Left kidney (tissue), 1 donor: ENCODE measurements at regions not wholly inside any gene's neighbourhood (a gene's known extent, or its start where the extent isn't known, plus 50 kb on each side); places are given as distances from the start of the nearest gene placed in this dataset.

Experiments
- DNase-seq: peaks from one replicate; pipeline ENCODE4 v3.0.0-alpha.2; 2013

- DNase-seq, result no peak
Observed at GRCh38 chr5:24819841-24820240, 175.1 kb upstream of the CDH10 start.

- DNase-seq, result no peak
Observed at GRCh38 chr5:24817966-24818365, 173.2 kb upstream of the CDH10 start.

- no peak for DNase-seq
Observed at GRCh38 chr5:24816206-24816605, 171.4 kb upstream of the CDH10 start.

- no peak for DNase-seq
Observed at GRCh38 chr5:24805230-24805629, 160.5 kb upstream of the CDH10 start.

DNA sequence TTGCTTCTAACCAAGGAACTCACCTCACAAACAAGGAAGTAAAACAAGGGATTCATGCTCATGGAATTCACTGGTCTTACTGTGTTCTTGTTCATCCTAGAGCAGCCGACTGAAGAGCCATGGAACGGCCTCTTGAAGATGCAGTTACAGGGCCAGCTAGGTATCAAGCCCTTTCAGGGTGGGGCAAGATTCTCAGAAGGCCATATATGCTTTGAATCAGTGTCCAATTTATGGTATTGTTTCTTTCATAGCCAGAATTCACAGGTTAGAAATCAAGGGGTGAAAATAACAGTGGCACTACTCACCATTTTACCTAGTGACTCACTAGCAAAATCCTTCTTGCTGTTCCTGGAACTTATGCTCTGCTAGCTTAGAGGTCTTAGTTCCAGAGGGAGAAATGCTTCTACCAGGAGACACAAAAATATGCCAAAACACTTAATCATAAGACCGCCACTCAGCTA lies 159.5 kb upstream of the CDH10 start:
- no peak for DNase-seq

DNA sequence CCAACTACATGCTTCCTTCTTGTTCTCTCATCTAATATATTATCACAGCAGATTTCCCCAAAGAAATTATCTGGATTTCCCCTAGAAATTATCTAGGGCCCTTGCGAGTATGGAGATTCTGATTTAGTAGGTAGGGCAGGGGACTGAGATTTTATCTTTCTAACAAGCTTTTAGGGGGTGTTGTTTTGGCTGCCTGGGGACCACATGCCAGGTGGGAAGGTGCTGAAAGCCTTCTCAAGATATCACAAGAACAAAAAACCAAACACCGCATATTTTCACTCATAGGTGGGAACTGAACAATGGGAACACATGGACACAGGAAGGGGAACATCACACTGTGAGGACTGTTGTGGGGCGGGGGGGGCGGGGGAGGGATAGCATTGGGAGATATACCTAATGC lies 146.5 kb upstream of the CDH10 start:
- no peak for DNase-seq

GRCh38 chr5:24789611-24790351 lies 145.0 kb upstream of the CDH10 start:
- DNase-seq, result no peak

GRCh38 chr5:24788829-24789514 lies 144.2 kb upstream of the CDH10 start:
- DNase-seq, result no peak

GRCh38 chr5:24786108-24786507 lies 141.3 kb upstream of the CDH10 start:
- no peak for DNase-seq

- no peak for DNase-seq
Observed at GRCh38 chr5:24783596-24783995, 138.8 kb upstream of the CDH10 start.

GRCh38 chr5:24777392-24777791 lies 132.6 kb upstream of the CDH10 start:
- no peak for DNase-seq

- DNase-seq, result no peak
Observed at GRCh38 chr5:24773261-24773660, 128.5 kb upstream of the CDH10 start.

DNA sequence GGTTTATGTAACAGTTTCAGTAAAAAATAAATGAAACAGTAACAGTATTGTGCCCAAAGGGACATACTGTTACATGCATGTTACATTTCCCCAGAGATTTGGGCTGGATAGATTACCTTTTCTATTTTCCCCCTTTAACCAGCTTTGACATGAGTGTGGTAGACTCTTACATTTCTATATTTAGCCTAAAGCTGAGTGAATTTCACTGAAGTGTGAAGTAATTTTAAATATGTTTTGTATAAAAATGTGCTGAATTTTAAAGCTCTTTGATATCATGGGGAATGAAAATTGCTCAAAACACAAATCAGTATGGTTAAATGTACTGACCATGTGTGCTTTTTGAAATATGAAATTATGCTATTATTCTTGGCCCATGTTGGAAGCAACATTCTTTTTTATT lies 122.3 kb upstream of the CDH10 start:
- DNase-seq, result no peak

DNA sequence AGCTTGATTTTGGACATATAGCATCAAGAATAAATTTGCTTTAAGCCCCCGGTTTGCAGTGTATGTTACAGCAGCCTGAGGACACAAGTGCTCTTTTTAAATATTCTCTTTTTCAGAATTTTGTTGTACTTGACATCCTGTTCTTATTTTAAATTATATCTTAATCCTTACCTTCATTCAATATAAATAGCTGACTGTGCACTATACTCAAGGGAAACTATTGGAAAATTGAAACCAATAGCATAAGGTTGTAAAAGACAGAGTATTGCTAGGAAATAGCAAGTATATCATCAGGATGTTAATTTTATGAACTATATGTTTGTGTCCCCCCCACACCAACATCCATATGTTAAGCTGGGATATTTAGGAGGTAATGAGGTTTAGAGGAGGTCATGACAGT lies 120.4 kb upstream of the CDH10 start:
- DNase-seq, result no peak

DNA sequence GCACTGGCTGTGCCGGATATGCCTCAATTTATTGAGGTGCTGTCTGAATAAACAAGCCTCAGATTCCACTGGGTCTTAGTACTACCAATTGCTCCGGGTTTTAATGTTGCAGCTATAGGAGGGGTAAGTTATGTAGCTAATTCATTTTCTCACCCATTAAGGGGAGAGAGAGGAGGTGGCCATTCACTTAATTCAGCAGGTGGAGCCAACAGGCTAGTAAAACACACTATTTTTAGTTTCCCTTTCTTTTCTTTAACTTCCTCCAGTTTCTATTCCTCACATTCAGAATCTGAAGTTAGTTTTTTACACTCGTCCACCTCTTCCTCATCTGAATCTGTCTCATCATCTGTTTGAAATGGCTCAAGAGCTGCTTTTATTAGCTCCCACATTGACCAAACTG lies 105.6 kb upstream of the CDH10 start:
- no peak for DNase-seq

- no peak for DNase-seq
Observed at GRCh38 chr5:24749701-24750100, 104.9 kb upstream of the CDH10 start.

DNA sequence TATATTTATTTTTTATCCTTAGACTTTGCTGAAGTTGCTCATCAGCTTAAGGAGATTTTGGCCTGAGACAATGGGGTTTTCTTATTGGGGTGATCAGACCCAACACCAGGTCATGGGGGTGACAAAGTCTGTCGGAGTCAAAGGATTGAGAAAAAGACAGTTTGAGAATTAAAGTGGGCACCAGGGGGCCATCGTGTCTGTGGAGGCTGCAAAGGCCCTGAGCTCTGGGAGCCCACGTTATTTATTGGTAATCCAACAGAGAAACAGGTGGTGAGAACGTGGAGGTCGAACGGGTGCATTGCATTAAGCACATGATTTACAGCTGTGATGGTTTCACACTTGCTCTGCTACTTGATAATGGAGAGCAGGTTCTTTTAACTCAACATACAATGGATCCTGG lies 102.5 kb upstream of the CDH10 start:
- DNase-seq, result no peak

- no peak for DNase-seq
Observed at GRCh38 chr5:24742334-24742733, 97.6 kb upstream of the CDH10 start.

DNA sequence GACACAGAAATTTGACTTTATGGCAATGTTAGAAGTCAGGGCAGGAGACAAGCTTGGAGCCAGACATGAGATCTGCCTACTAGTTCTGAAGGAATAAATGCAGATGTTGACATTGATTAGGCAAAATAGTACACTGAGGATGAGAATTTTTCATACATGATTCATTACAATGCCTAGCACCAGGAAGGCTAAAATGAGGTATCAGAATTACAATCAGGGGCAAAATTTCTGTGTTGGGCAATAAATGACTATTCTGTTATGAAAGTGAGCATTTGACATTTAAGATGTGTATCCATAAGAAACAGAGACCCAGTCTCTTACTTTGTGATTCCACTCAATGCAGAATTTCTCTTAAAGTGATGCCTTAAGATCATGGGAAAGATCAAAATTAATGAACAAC lies 92.4 kb upstream of the CDH10 start:
- DNase-seq, result no peak

- no peak for DNase-seq
Observed at GRCh38 chr5:24735284-24735683, 90.5 kb upstream of the CDH10 start.

DNA sequence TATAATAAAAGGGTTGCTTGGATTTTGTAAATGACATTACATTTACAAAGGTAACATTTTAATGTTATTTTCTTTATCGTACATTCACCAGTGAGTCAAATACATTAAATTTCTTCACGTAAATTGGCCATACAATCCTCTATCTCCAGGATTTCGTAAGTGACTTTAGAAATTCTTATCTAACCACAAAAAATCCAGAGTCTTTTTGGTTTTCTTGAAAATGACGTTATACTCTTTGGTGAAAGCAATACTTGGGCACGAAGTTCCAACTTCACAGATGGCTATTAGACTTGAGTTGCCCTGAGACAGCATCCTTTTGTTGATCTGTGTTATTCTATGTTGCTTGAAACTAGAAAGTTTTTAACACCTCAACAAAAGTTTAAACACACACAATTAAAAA lies 87.4 kb upstream of the CDH10 start:
- DNase-seq, result no peak

- DNase-seq, result no peak
Observed at GRCh38 chr5:24720743-24721142, 76.0 kb upstream of the CDH10 start.

DNA sequence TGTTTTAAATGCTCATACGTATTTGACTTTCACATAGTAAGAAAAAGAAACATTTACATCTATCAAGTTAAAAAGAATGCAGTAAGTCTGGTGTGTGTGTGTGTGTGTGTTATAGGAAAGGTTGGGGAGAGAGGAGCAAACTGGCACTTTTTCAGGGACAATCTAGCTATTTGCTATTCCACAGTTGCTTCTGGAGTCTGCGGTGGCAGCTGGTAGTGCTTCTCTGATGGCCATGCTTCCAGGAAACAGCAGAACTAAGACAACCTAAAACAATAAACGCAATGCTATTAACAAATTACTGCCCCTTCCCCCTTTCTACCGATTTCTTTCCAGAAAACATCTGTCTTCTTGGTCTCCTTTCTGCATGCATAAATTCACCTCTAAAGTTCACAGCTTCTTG lies 70.0 kb upstream of the CDH10 start:
- no peak for DNase-seq

DNA sequence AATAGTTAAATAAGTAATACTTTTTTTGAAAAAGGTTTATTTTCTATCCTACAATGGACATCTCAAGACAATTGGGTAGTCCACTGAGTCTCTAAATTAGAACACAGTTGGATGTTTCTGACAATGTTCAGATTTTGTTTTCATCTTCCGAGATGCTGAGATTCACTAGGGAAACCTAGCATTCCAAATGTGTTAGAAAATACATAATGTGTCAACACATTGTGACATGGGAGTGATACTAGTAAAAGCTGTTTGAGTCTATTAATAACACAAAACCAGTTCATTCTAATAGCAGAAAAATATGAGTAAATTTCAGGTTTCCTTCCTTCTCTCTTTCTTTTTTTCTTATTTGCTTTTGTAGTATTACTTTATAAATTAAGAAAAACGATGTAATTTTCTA lies 68.2 kb upstream of the CDH10 start:
- DNase-seq, result no peak
